ENCODE measurements at regions not wholly inside any gene's neighbourhood (a gene's known extent, or its start where the extent isn't known, plus 50 kb on each side); places are given as distances from the start of the nearest gene placed in this dataset.

DNA sequence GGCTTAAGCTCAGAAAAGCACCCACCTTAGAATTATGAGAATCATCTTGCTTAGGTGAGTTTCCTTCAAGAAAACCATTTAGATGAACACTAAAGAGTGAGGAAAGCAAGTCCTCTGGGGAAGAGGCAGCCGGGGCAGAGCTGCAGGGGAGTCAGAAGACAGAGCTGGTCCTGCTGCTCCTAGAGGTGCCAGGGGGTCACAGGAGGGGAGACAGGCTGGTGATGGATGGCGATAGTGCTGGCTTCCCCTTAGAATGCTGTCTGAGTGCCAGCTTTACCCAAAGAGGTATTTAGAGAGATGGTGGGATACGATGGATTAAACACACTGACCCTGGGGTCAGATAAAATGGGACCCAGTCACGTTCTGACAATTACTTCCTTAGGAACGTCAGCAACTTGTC lies 269.4 kb downstream of the TDRD15 start:
- DNase-seq = no peak

DNA sequence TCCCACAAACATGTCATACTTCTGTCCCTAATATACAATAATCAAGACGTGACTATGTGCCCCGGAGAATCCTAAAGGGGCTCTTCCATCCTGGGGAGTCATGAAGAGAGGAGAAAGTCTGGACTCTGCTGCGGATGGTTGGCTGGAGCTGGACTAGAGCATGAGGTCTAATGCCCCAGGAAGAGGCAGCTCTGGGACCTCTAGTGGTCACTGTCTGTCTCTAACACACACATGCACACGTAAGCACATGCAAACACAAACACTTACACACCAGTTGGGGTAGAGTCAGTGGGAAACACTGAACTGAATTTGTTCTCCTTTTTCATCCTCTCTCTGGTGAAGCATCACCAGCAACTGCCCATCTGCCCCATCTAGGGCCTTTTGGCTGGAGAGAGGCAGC lies 271.6 kb downstream of the TDRD15 start:
- no peak for DNase-seq

DNA sequence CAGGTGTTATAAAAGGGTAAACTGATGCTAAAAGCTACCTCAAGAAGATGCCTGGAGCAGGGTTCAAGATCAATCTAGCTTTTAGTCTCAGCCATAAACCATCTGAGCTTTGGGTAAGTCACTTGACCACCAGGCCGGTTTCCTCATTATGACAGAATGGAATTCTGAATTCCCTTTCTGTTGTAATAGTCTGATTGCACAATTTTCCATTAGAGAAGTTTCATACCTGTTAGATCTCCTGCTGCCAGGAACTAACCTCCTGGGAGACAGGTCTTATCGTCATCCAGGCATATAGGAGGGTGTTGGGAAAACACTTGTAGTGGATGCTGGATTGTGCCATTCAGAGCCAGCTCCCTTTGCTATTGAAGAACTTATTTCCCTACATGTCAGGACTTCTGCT lies 272.5 kb downstream of the TDRD15 start:
- no peak for DNase-seq

DNA sequence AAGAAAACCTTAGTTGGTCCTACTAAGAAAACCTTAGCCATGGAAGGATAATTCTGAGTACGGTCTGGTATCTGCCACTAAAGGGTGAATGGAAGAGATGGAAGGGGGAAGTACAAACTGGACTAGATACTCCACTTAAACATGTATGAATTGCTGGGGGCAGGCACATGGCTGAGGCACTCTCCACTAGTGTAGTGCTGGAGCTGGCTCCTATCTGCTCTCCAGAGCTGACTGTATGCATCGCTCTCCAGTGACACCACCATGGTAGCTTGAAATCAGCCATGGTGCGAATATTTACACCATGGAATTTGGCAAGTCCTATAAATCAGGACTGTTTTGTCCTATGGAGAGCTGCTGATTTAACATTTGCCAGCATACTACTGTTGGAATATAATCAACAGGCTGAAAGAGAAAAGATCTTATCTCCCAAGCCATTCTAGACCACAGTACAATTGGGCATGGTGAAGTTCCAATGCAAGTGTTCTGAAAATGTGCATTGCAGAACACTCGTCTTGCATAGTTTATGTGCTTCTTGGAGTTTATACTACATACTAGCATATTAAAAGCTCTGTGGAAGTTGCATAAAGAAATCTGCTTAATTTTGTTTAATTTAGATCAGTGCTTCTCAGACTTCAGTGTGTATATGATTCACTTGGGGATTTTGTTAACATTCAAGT lies 277.4 kb downstream of the TDRD15 start:
- DNase-seq = no peak

DNA sequence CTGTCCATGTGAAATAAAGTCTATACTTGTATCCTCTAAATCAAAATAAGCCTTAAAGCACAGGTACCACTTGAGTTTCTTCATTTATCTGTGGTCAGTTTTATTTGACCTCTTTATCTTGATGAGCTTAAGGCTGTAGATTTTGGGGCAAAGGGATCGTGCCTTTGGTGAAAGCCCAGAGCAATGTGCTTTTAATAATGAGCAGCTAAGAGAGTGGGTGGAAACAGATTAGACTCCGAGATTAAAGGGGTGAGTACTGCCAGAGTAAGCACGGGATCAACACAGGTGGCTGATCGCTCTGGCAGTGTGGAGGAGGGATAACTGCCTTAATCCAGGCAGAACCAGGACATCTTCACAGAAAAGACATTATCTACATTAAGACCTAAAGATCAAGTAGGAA lies 280.4 kb downstream of the TDRD15 start:
- DNase-seq = no peak

DNA sequence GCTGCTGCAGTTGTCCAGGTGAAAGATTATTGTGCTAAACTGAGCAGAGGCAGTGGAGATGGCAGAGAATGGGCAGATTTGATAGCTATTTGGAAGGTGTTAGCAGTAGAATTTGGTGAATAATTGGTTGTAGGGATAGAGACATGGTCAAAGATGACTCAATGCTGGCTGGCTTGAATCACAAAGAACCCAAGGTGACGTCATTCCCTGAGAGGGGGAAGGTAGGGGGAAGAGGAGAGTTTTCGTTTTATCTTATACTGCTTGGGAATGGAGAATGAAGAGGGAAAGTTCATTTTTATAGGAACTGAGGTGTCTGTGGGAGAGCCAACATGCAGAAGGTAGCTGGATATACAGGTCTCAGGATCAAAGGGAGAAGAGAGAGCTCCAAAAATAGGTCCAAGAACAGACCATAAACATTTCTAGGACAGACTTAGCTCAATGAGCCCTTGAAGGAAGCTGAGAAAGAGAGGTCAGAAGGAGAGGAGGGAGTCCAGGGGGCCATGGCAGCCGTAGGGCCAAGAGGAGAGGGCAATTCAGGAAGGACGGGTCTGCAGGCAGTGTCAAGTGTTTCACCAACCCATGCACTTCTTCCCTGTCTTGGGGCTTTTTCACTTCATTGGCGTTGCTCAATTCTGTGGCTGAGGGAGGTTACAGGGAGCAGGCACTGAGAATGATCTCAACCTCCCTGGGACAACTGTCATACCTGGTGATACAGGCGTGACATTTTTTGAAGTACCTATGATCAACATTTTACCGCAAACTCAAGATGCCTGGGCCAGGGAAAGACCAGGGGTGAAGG lies 281.3 kb downstream of the TDRD15 start:
- no peak for DNase-seq

DNA sequence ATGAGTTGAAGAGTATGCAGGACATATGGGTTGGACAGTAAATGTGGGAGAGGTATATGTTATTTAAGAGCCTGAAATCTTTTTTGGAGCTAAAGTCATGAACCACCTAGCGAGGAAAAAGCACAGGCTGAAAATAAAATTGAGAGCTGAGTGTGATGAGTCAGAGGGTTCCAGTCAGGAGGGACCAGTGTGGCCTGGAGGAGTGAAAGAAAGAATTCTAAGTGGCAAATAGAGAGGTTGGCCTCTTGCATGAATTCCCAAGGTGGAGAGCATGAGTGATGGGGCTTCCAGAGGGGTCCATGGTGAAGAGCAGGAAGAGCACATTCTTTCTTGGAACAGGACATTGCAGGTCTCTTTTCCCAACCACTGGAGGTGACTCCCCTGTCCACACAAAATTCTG lies 282.6 kb downstream of the TDRD15 start:
- DNase-seq = peak in 2 of 3 donors; percentile 12 to 62

DNA sequence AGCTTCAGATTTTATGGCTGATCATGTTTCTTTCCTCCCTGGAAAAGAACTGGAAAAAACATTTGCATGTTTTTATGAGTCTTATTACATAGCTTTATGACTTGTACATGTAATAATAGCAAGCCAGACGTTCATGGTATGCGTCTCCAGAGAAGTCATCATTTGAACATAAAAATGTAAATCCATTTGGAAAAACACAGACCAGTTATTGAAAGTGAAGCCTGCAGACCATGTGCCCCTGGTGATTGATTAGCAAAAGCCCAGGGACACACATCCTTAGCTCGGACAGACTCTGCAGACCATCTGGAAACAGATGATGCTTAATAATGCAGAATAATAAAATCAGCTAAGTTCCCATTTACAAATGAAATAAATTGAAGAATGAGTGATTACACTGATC lies 283.1 kb downstream of the TDRD15 start:
- DNase-seq = peak; percentile 26 to 85 (median 52)

DNA sequence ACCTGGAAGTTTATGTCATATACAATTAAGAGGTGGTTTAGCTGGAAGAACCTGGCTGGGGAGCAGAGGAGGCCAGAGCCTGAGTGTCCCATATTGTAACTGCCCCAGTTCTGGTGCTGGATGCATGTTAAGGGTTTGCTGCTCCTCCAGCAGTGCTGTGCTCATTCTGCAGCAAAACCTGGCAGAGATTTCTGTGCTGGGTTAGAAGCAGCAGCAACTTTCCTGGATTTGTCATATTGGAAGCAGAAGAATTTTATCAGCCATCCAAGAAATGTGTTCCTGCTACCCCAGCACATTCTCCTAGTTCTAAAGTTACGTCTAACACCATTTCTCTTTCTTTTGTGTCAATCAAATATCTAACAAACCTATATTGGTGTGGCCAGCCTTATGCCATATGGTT lies 284.1 kb downstream of the TDRD15 start:
- peak in 2 of 3 donors; percentile 27 to 59 for DNase-seq

DNA sequence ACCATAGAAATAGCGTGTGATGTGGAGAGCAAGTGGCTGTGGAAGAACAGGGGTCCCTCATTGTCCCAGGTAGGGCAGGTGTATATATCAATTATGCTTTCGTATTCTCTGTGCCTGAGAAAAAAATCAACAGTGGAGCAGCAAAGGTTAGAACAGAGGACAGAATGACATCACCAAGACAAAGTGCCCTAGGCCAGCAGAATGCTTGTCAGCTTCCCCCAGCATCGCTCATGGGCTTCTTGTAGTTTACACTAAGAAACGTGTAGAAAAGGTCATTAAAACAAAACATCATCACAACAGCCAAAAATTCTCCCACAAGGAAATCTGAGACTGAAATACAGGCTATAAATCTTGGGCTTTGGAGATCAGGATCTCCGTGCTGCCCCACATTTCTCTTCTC lies 288.0 kb downstream of the TDRD15 start:
- no peak for DNase-seq

DNA sequence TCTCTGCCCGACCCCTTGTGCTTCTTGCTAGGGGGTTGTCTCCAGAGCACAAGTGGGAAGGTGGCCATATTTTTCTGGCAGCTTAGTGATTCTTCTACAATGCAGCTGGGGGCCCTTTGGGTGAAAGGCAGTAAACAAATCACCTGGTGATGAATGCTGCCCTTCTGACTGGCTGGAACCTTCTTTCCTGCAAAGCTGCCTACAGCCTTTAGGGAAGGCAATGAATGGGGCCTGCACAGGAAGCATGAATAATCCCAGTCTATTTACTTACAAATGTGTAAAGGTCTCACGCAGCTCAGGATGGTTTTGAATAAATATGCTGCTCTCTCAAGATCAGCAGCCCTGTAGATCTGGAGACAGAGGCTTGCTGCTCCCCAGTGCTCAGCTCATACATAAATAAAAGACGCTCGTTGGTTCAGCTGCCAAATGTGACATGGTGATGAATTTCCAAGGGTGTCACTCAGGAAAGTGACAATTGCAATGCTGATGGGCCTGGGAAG lies 289.2 kb downstream of the TDRD15 start:
- no peak for DNase-seq

DNA sequence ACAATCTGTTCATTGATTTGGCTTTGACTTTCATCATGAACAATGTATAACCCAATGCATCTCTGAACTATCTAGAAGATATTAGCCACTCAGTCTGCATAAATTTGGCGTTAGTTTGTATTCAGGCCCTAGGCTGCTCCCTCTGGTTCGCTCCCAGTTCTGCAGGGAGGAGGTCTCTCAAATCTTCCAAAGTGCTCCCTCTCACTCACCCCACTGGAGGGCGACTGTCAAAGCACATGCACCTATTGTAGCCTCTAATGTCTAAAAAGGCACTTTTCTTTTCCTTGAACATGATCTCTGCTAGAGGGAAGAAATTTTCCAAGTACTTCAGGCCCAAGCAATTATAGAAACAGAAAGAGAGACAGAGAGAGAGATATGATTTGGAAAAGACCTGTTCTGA lies 291.5 kb downstream of the TDRD15 start:
- no peak for DNase-seq

DNA sequence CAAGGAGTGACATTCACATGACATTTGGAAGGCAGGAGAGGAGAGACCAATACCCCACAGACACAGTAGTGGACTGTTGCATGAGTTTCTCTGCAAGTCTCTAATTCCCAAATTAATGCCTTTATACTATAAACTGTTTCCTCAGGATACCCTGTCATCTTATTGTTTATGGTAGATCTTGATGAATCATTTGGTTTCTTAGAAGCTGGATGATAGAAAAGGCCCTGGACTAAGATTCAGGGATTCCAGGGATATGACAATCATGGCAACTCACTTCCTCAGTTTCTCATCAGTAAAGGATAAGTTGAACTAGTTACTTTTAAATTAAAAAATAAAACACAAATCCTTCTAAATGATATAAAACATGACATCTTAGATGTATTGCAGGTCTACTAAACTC lies 292.5 kb downstream of the TDRD15 start:
- no peak for DNase-seq

DNA sequence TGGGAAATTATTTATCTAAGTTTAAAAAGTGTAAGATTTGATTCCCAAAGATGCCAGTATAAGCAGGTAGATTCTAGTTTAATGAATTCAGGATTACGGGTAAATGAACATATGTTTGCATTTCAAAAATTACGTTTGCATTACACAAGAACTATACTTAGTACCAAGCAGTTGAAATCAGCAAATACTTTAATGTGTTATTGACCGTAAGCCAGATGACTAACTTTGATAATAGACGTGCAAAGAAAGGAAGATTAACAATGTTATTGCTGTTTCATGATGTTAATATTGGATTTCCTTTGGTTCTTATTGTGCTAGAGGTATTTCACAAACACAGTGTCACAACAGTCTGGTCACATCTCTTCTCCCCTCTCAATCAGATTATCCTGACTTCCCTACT lies 294.7 kb downstream of the TDRD15 start:
- DNase-seq = no peak

DNA sequence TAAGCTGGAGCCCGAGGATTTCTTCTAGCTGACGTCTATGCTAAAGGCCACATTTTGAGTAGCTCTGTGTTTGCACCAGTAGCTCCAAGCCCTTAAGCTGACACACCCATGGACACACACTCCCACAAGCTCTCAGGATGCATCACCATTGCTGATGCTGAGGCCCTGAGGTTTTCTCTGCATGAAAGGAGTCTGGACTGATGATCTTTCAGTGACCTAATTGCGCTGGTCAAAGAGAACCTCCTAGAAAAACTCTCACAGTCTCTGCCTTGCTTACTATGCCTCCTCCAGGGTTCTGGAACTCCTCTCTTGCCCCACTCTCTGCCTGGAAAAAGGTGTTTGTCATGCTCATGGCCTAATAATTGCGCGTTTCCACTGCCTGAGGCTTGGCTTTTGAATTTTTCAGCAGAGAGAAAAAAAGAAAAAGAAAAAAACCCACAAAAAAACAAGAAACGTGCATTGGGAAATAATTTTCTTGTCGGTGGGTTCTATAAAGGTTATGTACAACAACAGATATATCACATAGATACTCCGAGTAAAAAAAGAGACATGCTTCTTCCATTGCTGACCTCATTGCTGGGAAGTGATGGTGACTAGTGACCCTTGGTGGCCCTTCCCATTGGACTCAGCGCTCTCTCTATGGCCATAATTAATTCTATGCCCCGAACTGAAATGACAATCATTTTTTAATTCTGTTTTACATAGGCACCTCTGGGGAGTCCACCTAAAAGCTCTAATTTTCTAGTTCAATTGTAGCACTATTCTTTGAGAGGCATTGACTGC lies 297.0 kb downstream of the TDRD15 start:
- DNase-seq = no peak

DNA sequence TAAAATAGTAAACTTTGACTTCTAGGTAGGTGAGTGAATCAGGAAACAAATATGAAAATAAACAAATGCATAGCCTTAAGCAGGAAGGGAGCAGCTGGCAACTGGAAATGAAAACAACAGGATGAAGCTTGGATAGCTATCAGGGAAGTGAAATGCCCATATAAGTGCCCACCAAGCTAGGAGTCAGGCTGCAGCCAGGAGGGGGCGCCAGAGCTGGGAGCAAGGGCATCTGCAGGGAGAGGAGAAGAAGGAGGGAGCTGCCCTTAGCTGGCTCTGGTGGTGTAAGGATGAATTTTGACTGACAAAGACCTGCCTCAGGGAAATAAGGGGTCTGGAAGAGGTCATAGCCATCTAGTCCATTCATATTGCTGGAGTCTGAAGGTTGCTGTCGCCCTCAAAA lies 298.3 kb downstream of the TDRD15 start:
- DNase-seq = no peak

DNA sequence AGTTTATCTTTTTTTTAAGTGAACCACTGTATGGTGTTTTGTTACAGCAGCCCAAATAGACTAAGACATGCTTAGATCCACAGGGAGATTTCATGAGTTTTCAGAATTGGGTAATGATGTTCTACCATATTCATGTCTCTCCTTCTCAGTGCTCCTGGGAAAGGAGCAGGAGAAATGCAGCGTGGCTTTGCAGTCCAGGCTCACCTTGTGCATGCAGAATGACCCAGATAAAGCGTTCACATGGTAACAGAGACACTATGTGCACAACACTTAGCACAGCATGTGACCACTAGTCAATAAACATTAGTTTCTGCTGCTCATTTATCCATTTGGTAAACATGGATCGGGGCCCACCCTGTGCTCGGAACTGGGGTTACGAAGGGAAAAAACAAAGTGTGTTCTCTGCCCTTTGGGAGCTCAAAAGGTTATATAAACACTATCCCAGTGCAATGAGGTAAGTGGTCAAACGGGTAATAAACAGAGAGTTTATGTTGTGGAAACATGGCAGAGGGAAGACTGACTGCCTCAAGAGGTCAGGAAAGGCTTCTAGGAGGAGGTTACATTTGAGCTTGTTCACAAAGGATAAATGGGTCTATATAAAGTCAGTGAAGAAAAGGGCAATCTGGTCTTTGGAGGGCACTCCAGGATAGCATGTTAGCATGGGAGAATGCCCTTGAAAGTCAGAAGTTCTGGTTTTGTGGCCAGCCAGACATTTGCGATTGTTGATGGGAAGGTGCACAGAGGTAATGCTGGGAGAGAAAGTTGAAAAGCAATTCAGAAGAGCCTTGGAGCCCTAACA lies 299.2 kb downstream of the TDRD15 start:
- DNase-seq = no peak

DNA sequence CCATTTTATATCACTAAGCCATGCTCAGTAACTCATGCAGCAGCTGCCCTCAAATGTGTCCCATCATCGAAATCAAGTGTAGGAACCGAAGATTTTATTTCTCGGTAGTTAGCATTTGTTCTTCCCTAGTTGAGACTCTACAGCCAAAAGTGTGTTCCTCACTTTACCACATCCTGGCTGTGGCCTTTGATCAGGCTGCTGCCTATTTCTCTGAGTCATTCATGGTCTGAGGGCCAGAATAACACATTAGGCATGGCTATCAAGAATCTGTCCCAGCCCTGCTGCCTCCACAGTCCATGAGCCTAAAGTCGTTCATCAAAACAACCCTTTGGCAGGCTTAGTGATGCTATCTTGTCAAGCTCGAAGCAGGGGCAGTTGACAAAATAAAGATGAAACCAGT lies 300.1 kb downstream of the TDRD15 start:
- no peak for DNase-seq

DNA sequence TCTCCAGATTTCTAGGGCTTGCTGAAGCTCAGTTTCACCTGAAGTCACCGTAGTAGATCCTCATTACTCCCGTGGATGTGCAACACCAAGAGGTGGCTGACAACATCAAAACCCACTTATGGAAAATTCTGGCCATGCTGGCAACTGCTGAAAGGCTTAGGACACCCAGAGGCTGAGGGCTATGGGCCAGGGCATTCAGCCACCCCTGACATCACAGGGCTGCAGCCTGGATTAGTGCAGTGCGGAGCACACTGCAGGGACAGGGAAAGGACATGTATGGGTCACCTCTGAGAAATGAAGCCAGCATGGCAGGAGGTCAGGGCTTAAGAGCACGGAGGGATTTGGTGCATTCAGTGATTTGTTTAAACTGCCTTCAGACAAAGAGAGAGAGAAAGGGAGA lies 300.6 kb downstream of the TDRD15 start:
- no peak for DNase-seq

DNA sequence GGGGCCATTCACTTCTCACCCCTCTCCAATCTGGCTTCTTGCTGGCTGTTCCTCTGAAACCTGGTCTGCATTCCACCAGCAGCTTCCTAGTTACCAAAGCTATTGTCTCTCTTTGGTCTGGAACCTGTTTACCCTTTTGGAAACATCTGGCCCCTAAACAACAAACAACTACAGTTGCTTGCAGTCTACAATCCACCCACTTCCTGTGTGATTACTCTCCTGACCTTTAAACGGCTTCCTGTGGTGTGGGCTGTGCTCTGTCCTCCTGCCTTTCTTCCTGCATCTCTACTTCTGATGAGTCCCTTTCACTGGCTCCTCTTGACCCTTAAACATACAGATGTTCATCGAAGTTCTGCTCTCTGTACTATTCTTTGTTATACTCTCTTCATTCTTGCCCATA lies 303.8 kb downstream of the TDRD15 start:
- DNase-seq = no peak

DNA sequence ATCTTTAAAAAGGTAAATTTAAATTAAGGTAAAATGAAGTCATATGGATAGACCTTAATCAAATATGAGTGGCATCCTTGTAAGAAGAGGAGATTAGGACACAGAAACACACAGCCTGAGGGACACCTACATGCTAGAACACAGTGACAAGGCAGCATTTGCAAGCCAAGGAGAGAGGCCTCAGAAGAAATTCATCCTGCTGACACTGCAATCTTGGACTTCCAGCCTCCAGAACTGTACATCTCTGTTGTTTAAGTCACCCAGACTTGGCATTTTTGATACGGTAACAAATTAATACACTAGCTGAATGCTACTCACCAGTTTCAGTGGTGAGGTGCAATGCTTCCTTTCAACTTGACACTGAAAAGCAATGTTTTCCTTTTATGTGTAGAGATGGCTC lies 305.0 kb downstream of the TDRD15 start:
- no peak for DNase-seq

DNA sequence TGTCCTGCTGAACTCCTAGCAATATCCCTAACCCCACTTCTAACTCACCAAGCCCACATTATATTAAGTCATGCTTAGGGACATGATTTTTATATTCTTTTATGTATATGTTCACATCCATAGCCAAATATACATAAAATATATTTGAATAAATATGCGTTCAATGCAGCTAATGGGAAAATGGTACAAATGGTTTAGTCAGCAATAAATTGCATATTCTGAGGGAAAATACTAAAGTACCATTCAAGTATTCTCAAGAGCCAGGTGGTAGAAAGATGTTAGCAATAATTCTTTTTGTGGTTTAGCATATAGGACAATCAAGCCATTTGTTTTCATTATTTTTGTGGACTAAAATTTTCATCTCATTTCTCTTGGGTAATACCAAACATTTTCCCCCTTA lies 306.0 kb downstream of the TDRD15 start:
- no peak for DNase-seq

Measured in muscle of back (tissue), 3 donors.